Embryonic facial prominence (tissue), 1 donor: ENCODE measurements at regions not wholly inside any gene's neighbourhood (a gene's known extent, or its start where the extent isn't known, plus 50 kb on each side); places are given as distances from the start of the nearest gene placed in this dataset.
"Not testable (repeated sequence)": the region's sequence is repeated elsewhere in the genome, so short reads cannot be mapped to it uniquely, and the experiment has no call there.

ENCODE experiments used
- DNase-seq: peaks from one replicate; pipeline ENCODE4 v3.0.0-alpha.2; 2016; ENCODE audit errors: extremely low spot score

- DNase-seq = no peak
These were observed 221.6 kb downstream of the NR2F1-AS1 start for GRCh38 chr5:93359296-93359959.

GRCh38 chr5:93358176-93358575 lies 222.8 kb downstream of the NR2F1-AS1 start:
- DNase-seq = no peak

GRCh38 chr5:93357686-93358085 lies 223.3 kb downstream of the NR2F1-AS1 start:
- DNase-seq = no peak

- DNase-seq = no peak
These were observed 225.3 kb downstream of the NR2F1-AS1 start for GRCh38 chr5:93355691-93356090.

GRCh38 chr5:93352186-93352585 lies 228.8 kb downstream of the NR2F1-AS1 start:
- DNase-seq = no peak

GRCh38 chr5:93349613-93350012 lies 231.4 kb downstream of the NR2F1-AS1 start:
- DNase-seq = no peak

GRCh38 chr5:93348231-93348630 lies 232.8 kb downstream of the NR2F1-AS1 start:
- no peak for DNase-seq

GRCh38 chr5:93346850-93347249 lies 234.2 kb downstream of the NR2F1-AS1 start:
- DNase-seq = not testable (repeated sequence)

- DNase-seq = no peak
These were observed 234.7 kb downstream of the NR2F1-AS1 start for GRCh38 chr5:93346301-93346700.

GRCh38 chr5:93343570-93343969 lies 237.4 kb downstream of the NR2F1-AS1 start:
- DNase-seq = no peak

GRCh38 chr5:93342563-93343061 lies 238.4 kb downstream of the NR2F1-AS1 start:
- no peak for DNase-seq

GRCh38 chr5:93340881-93341280 lies 240.1 kb downstream of the NR2F1-AS1 start:
- DNase-seq = no peak

- DNase-seq = no peak
These were observed 243.9 kb downstream of the NR2F1-AS1 start for GRCh38 chr5:93337138-93337537.

GRCh38 chr5:93336330-93337110 lies 244.5 kb downstream of the NR2F1-AS1 start:
- no peak for DNase-seq

- DNase-seq = no peak
These were observed 249.2 kb downstream of the NR2F1-AS1 start for GRCh38 chr5:93331863-93332262.

GRCh38 chr5:93331241-93331640 lies 249.8 kb downstream of the NR2F1-AS1 start:
- DNase-seq = no peak

- DNase-seq = no peak
These were observed 250.5 kb downstream of the NR2F1-AS1 start for GRCh38 chr5:93330506-93330905.

- no peak for DNase-seq
These were observed 251.3 kb downstream of the NR2F1-AS1 start for GRCh38 chr5:93329756-93330155.

GRCh38 chr5:93328833-93329232 lies 252.2 kb downstream of the NR2F1-AS1 start:
- DNase-seq = no peak

GRCh38 chr5:93327605-93328004 lies 253.4 kb downstream of the NR2F1-AS1 start:
- DNase-seq = no peak

- DNase-seq = no peak
These were observed 255.1 kb downstream of the NR2F1-AS1 start for GRCh38 chr5:93325946-93326345.

- DNase-seq = no peak
These were observed 257.8 kb downstream of the NR2F1-AS1 start for GRCh38 chr5:93322974-93323860.
